GM21737 (cell line): ENCODE measurements at regions not wholly inside any gene's neighbourhood (a gene's known extent, or its start where the extent isn't known, plus 50 kb on each side); places are given as distances from the start of the nearest gene placed in this dataset.
"Not testable (repeated sequence)": the region's sequence is repeated elsewhere in the genome, so short reads cannot be mapped to it uniquely, and the experiment has no call there.

Experiments used
- ATAC-seq: cut with Tn5 transposase; IDR thresholded peaks from one replicate; pipeline ENCODE4 v1.9.1; 2021; ENCODE audit warnings: mild to moderate bottlenecking, moderate library complexity; ENCODE audit not compliant: unreplicated experiment

- no peak for ATAC-seq
Measured at GRCh38 chr10:64523065-64523759, 1002.0 kb downstream of the REEP3 start.

GRCh38 chr10:64528294-64529002, 1007.2 kb downstream of the REEP3 start:
- no peak for ATAC-seq

GRCh38 chr10:64529003-64529350, 1007.8 kb downstream of the REEP3 start:
- no peak for ATAC-seq

- no peak for ATAC-seq
Measured at GRCh38 chr10:64534616-64535015, 1013.4 kb downstream of the REEP3 start.

- no peak for ATAC-seq
Measured at GRCh38 chr10:64535131-64535867, 1014.1 kb downstream of the REEP3 start.

GRCh38 chr10:64537112-64537511, 1015.9 kb downstream of the REEP3 start:
- ATAC-seq: no peak

- ATAC-seq: no peak
Measured at GRCh38 chr10:64537928-64538327, 1016.7 kb downstream of the REEP3 start.

GRCh38 chr10:64546073-64546472, 1024.9 kb downstream of the REEP3 start:
- no peak for ATAC-seq

GRCh38 chr10:64547168-64547567, 1026.0 kb downstream of the REEP3 start:
- ATAC-seq: no peak

GRCh38 chr10:64555666-64556065, 1034.5 kb downstream of the REEP3 start:
- no peak for ATAC-seq

GRCh38 chr10:64558094-64558835, 1037.1 kb downstream of the REEP3 start:
- no peak for ATAC-seq

GRCh38 chr10:64571056-64571455, 1049.9 kb downstream of the REEP3 start:
- no peak for ATAC-seq

- ATAC-seq: no peak
Measured at GRCh38 chr10:64573623-64574325, 1052.6 kb downstream of the REEP3 start.

- no peak for ATAC-seq
Measured at GRCh38 chr10:64574371-64574770, 1053.2 kb downstream of the REEP3 start.

GRCh38 chr10:64576497-64576896, 1055.3 kb downstream of the REEP3 start:
- no peak for ATAC-seq

- not testable (repeated sequence) for ATAC-seq
Measured at GRCh38 chr10:64578757-64579156, 1057.6 kb downstream of the REEP3 start.

GRCh38 chr10:64586934-64587503, 1065.8 kb downstream of the REEP3 start:
- no peak for ATAC-seq

GRCh38 chr10:64594072-64594471, 1072.9 kb downstream of the REEP3 start:
- no peak for ATAC-seq

GRCh38 chr10:64598600-64598999, 1077.4 kb downstream of the REEP3 start:
- ATAC-seq: no peak

GRCh38 chr10:64601298-64601697, 1080.1 kb downstream of the REEP3 start:
- no peak for ATAC-seq
